Right lobe of liver (tissue), 6 donors: ENCODE measurements at regions not wholly inside any gene's neighbourhood (a gene's known extent, or its start where the extent isn't known, plus 50 kb on each side); places are given as distances from the start of the nearest gene placed in this dataset.

ENCODE experiments used
- ATAC-seq, 4 donors: fragments of 200-7000 bp; cut with Tn5 transposase; one replicate each; pipeline ENCODE4 v1.9.1; 2020; ENCODE audit warnings: mild to moderate bottlenecking in 4 of 4, moderate library complexity in 4 of 4
- DNase-seq, 3 donors: peaks; one replicate each; pipeline ENCODE4 v3.0.0-alpha.2; 2020
- H3K27ac ChIP-seq, 3 donors: fragments of 200-600 bp; one replicate each; pipeline ENCODE4 v1.8.0; 2022
- H3K27me3 ChIP-seq, 2 donors: fragments of 200-600 bp; one replicate each; pipeline ENCODE4 v1.8.0; 2022
- H3K36me3 ChIP-seq, 4 donors: fragments of 200-600 bp; sonication (generic) in 1 of 4; one replicate each; pipeline versions ENCODE4 v1.5.1 to v1.8.0; 2017 to 2022; ENCODE audit warnings: control low read depth in 1 of 4
- H3K4me1 ChIP-seq, 4 donors: fragments of 200-600 bp; sonication (generic) in 1 of 4; one replicate each; pipeline versions ENCODE4 v1.5.1 to v1.8.0; 2017 to 2022; ENCODE audit warnings: control low read depth in 1 of 4
- H3K4me3 ChIP-seq, 3 donors: fragments of 200-600 bp; one replicate each; pipeline ENCODE4 v1.8.0; 2022
- H3K9me3 ChIP-seq, 4 donors: fragments of 200-600 bp; sonication (generic) in 1 of 4; one replicate each; pipeline versions ENCODE4 v1.5.1 to v1.8.0; 2017 to 2022; ENCODE audit warnings: control low read depth in 1 of 4
- POLR2A ChIP-seq: fragments of 450-650 bp; IDR thresholded peaks from one replicate; pipeline ENCODE4 v1.6.1; 2017; ENCODE audit warnings: antibody characterized with exemption, mild to moderate bottlenecking
- WGBS: methylation state at CpG from one replicate; pipeline ENCODE4 v1.1.6; 2018; ENCODE audit warnings: low coverage, low lambda C conversion rate; ENCODE audit not compliant: insufficient coverage; ENCODE audit errors: missing lambda C conversion rate; 5-methylcytosine and 5-hydroxymethylcytosine counted together
- intact Hi-C, 2 donors: fragments of 100-400 bp; cut with DNase I; formaldehyde crosslinking; loops; one replicate each; pipeline versions ENCODE4 v1.11.2 to v1.14.1; 2022
- TF ChIP-seq, protein P1 (sequence below), 4 donors: fragments of 200-600 bp in 3 of 4; fragments of 450-650 bp in 1 of 4; IDR thresholded peaks; one replicate each; pipeline versions ENCODE4 v1.5.1 to v1.8.0; 2016 to 2022; ENCODE audit warnings: antibody characterized with exemption in 4 of 4, mild to moderate bottlenecking in 2 of 4
- donor health status: DM: no; HTN: yes; CAD: no.
- donor health status: DM: no; HTN: no; CAD: no.
- donor health status: DM: no; HTN: no; CAD: no.
- donor health status: DM: no; HTN: yes; CAD: no.
- donor health status: DM: no; HTN: yes; CAD: no.

DNA sequence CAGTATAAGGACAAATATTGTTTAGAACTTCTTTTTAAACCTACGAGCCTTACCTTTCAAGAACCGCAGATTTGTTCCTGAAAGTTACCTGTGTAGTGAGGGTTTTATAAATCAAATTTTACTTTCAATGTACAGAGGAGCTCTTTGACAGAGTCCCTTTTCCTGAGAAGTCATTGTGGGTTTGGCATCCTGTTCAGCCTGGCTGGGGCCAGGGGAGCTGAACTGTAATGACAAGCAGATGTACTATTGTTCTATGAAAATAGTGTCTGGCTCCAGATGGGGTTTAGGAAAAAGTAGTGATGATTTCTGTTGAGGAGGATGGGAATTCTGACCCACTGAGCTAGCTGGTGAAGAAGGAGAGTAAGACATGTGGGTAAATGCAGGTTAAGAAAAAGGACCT lies 196.2 kb upstream of the PGRMC2 start:
- 52% methylated on average over 2 of the region's 2 CpGs for WGBS
- Histone ChIP-seq H3K27me3 (no peaks in the 10 kb centered on the region), H3K4me1 (peaks cover 0 to 5% (median 0%) of the 10 kb centered on the region in 4 donors), H3K36me3 (no peaks in the 10 kb centered on the region), H3K9me3 (no peaks in the 10 kb centered on the region), H3K27ac (no peak overlapping the region), H3K4me3 (no peak overlapping the region)
- no peak for TF ChIP-seq POLR2A
- TF ChIP-seq, protein P1, sequence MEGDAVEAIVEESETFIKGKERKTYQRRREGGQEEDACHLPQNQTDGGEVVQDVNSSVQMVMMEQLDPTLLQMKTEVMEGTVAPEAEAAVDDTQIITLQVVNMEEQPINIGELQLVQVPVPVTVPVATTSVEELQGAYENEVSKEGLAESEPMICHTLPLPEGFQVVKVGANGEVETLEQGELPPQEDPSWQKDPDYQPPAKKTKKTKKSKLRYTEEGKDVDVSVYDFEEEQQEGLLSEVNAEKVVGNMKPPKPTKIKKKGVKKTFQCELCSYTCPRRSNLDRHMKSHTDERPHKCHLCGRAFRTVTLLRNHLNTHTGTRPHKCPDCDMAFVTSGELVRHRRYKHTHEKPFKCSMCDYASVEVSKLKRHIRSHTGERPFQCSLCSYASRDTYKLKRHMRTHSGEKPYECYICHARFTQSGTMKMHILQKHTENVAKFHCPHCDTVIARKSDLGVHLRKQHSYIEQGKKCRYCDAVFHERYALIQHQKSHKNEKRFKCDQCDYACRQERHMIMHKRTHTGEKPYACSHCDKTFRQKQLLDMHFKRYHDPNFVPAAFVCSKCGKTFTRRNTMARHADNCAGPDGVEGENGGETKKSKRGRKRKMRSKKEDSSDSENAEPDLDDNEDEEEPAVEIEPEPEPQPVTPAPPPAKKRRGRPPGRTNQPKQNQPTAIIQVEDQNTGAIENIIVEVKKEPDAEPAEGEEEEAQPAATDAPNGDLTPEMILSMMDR (IDR thresholded peaks at IDR 0.05), result no peak
- DNase-seq (no peak), ATAC-seq (no peak)
- intact Hi-C loops, result no loop called here

DNA sequence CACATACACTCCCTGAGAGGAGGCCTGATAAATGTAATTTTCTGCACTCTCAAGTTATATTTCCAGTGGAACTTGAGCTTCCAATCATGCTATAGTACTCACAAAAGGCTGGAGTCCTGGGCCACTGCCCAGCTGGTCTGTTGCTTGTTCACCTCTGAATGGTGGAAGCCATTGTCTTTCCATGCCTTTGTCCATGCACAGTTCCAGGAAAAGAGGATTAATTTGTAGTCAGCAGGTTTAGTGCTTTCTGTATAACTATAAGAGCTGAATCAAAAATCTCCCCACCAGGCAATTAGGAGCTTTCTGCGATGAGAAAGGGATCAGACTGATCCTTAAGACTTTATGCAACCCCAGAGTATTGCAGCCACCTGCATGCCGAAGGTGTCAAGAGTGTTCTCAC lies 195.4 kb upstream of the PGRMC2 start:
- no peaks in the 10 kb centered on the region for H3K4me1 ChIP-seq
- H3K36me3 ChIP-seq, result no peaks in the 10 kb centered on the region
- DNase-seq (no peak), ATAC-seq (no peak)
- no peaks in the 10 kb centered on the region for H3K9me3 ChIP-seq
- TF ChIP-seq, protein P1 (IDR thresholded peaks at IDR 0.05), result no peak
- TF ChIP-seq POLR2A, result no peak
- no peak overlapping the region for H3K27ac ChIP-seq
- intact Hi-C loops, result no loop called here
- WGBS, result 100% methylated on average over 2 of the region's 2 CpGs
- H3K4me3 ChIP-seq, result no peak overlapping the region
- H3K27me3 ChIP-seq, result no peaks in the 10 kb centered on the region

DNA sequence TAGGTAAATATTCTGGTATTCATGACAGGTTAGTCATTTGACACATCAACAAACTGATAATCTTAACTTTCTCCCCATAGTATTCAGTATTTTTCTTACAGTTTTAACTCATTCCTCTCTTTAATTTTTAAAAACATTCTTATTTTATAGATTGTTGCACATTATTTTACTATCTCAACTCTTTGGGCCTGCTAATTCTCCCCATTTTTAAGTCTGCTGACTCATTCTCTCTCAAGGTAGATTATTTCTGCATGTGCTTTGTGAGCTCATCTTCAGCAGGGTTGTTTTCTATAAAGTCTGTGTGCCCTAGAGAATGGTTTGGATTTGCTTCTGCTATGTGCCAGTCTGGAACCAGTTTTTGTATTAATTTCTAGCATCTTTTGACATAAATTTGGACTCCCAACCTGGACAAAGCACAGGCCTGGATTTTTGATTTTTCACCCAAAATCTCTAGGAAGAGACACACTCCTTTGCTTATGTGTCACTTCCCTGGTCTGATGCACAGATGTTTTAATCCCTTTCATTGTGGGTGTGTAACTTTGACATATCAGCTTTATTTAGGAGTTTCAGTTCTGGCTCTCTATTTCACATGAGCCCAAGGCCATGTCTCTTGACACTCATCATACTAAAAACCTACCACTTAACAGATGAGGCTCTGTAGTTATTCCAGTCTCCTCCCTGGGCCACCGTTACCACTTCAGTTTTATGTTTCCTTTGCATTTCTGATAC lies 194.3 kb upstream of the PGRMC2 start:
- H3K27me3 ChIP-seq, result no peaks in the 10 kb centered on the region
- TF ChIP-seq, protein P1 (IDR thresholded peaks at IDR 0.05), result no peak

DNA sequence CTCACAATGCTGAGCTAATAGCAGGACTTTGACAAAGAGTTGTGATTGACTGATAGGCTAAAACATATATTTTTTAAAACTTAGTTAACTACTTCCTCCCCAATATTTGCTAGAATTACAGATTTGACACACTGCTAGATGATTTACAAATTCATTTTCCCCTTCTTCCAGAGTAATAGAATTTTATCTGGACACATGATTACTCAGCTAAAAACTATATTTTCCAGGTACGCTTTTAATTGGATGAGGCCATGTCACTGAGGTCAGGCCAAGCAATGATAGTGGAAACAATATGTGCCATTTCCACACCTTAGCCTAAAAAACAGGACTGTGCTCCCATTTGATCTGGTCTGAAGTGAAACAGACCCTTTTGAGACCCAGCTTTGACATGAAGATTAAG lies 193.3 kb upstream of the PGRMC2 start:
- intact Hi-C loops, result no loop called here
- H3K9me3 ChIP-seq, result no peaks in the 10 kb centered on the region
- no peaks in the 10 kb centered on the region for H3K27me3 ChIP-seq
- TF ChIP-seq, protein P1 (IDR thresholded peaks at IDR 0.05), result no peak
- TF ChIP-seq POLR2A, result no peak
- H3K36me3 ChIP-seq, result no peaks in the 10 kb centered on the region
- H3K4me1 ChIP-seq, result no peaks in the 10 kb centered on the region
- no peak for ATAC-seq
- WGBS, result 77% methylated on average over 1 of the region's 1 CpG
- no peak overlapping the region for H3K27ac ChIP-seq
- no peak for DNase-seq
- H3K4me3 ChIP-seq, result no peak overlapping the region

More for the DNA sequence above, 194.3 kb upstream of the PGRMC2 start:
- Histone ChIP-seq H3K27ac (no peak overlapping the region), H3K4me3 (no peak overlapping the region), H3K9me3 (no peaks in the 10 kb centered on the region), H3K4me1 (no peaks in the 10 kb centered on the region), H3K36me3 (no peaks in the 10 kb centered on the region)
- no peak for ATAC-seq
- intact Hi-C loops, result no loop called here
- DNase-seq, result no peak
- 89% methylated on average over 1 of the region's 1 CpG for WGBS

GRCh38 chr4:128477540-128477939 lies 189.9 kb upstream of the PGRMC2 start:
- DNase-seq, result no peak
- H3K4me1 ChIP-seq, result no peaks in the 10 kb centered on the region
- H3K9me3 ChIP-seq, result no peaks in the 10 kb centered on the region
- no peak for ATAC-seq
- no peaks in the 10 kb centered on the region for H3K27me3 ChIP-seq
- intact Hi-C loops, result no loop called here
- no peak overlapping the region for H3K27ac ChIP-seq
- no peak overlapping the region for H3K4me3 ChIP-seq
- TF ChIP-seq, protein P1 (IDR thresholded peaks at IDR 0.05), result no peak
- TF ChIP-seq POLR2A, result no peak
- WGBS, result 66% methylated on average over 3 of the region's 4 CpGs
- no peaks in the 10 kb centered on the region for H3K36me3 ChIP-seq
